ENCODE measurements at regions not wholly inside any gene's neighbourhood (a gene's known extent, or its start where the extent isn't known, plus 50 kb on each side); places are given as distances from the start of the nearest gene placed in this dataset.
"Not testable (repeated sequence)": the region's sequence is repeated elsewhere in the genome, so short reads cannot be mapped to it uniquely, and the experiment has no call there.

- POLR2A ChIA-PET; H3K36me3 Mint-ChIP-seq (ENCODE audit: low read depth); H3K27me3 Mint-ChIP-seq; H3K4me3 Mint-ChIP-seq; intact Hi-C loops (cut with micrococcal nuclease); H3K9me3 Mint-ChIP-seq; DNase-seq; H3K27ac Mint-ChIP-seq; ATAC-seq; H3K4me1 Mint-ChIP-seq (ENCODE audit: low read depth); CTCF ChIA-PET: not testable (repeated sequence)
Observed at GRCh38 chr14:19195146-19195545, 227.9 kb downstream of the POTEM start.

GRCh38 chr14:19197488-19198234 lies 230.4 kb downstream of the POTEM start:
- H3K9me3 Mint-ChIP-seq; DNase-seq; H3K4me3 Mint-ChIP-seq; CTCF ChIA-PET; ATAC-seq; H3K36me3 Mint-ChIP-seq (ENCODE audit: low read depth); H3K27ac Mint-ChIP-seq; H3K27me3 Mint-ChIP-seq; POLR2A ChIA-PET; H3K4me1 Mint-ChIP-seq (ENCODE audit: low read depth); intact Hi-C loops (cut with micrococcal nuclease): not testable (repeated sequence)

- CTCF ChIA-PET = not testable (repeated sequence)
Observed at GRCh38 chr14:19198341-19198740, 231.1 kb downstream of the POTEM start.

GRCh38 chr14:19201394-19202052 lies 232.6 kb downstream of the POTEG start:
- POLR2A ChIA-PET; intact Hi-C loops (cut with micrococcal nuclease); H3K36me3 Mint-ChIP-seq (ENCODE audit: low read depth); H3K27me3 Mint-ChIP-seq; CTCF ChIA-PET; DNase-seq; ATAC-seq; H3K4me1 Mint-ChIP-seq (ENCODE audit: low read depth); H3K4me3 Mint-ChIP-seq; H3K9me3 Mint-ChIP-seq; H3K27ac Mint-ChIP-seq: not testable (repeated sequence)

More at GRCh38 chr14:19198341-19198740, 231.1 kb downstream of the POTEM start:
- H3K4me3 Mint-ChIP-seq; H3K36me3 Mint-ChIP-seq (ENCODE audit: low read depth); DNase-seq; POLR2A ChIA-PET; ATAC-seq; H3K27me3 Mint-ChIP-seq; H3K4me1 Mint-ChIP-seq (ENCODE audit: low read depth); intact Hi-C loops (cut with micrococcal nuclease); H3K9me3 Mint-ChIP-seq; H3K27ac Mint-ChIP-seq: not testable (repeated sequence)

GRCh38 chr14:19202053-19202442 lies 232.1 kb downstream of the POTEG start:
- H3K4me3 Mint-ChIP-seq; H3K27me3 Mint-ChIP-seq; DNase-seq; H3K4me1 Mint-ChIP-seq (ENCODE audit: low read depth); H3K9me3 Mint-ChIP-seq; intact Hi-C loops (cut with micrococcal nuclease); H3K27ac Mint-ChIP-seq; POLR2A ChIA-PET; H3K36me3 Mint-ChIP-seq (ENCODE audit: low read depth); ATAC-seq; CTCF ChIA-PET: not testable (repeated sequence)

- intact Hi-C loops (cut with micrococcal nuclease); POLR2A ChIA-PET; H3K4me3 Mint-ChIP-seq; H3K27me3 Mint-ChIP-seq; H3K4me1 Mint-ChIP-seq (ENCODE audit: low read depth); ATAC-seq; H3K36me3 Mint-ChIP-seq (ENCODE audit: low read depth); H3K27ac Mint-ChIP-seq; H3K9me3 Mint-ChIP-seq; DNase-seq; CTCF ChIA-PET: not testable (repeated sequence)
Observed at GRCh38 chr14:19203250-19203972, 230.7 kb downstream of the POTEG start.

- H3K9me3 Mint-ChIP-seq; DNase-seq; ATAC-seq; H3K27me3 Mint-ChIP-seq; POLR2A ChIA-PET; H3K27ac Mint-ChIP-seq; H3K4me3 Mint-ChIP-seq; intact Hi-C loops (cut with micrococcal nuclease); CTCF ChIA-PET; H3K36me3 Mint-ChIP-seq (ENCODE audit: low read depth); H3K4me1 Mint-ChIP-seq (ENCODE audit: low read depth): not testable (repeated sequence)
Observed at GRCh38 chr14:19204827-19205226, 229.3 kb downstream of the POTEG start.

- H3K4me1 Mint-ChIP-seq (ENCODE audit: low read depth); CTCF ChIA-PET; intact Hi-C loops (cut with micrococcal nuclease); DNase-seq; H3K4me3 Mint-ChIP-seq; ATAC-seq; POLR2A ChIA-PET; H3K9me3 Mint-ChIP-seq; H3K27me3 Mint-ChIP-seq; H3K36me3 Mint-ChIP-seq (ENCODE audit: low read depth); H3K27ac Mint-ChIP-seq: not testable (repeated sequence)
Observed at GRCh38 chr14:19216480-19216879, 217.7 kb downstream of the POTEG start.

- H3K4me3 Mint-ChIP-seq; H3K9me3 Mint-ChIP-seq; CTCF ChIA-PET; ATAC-seq; intact Hi-C loops (cut with micrococcal nuclease); H3K27ac Mint-ChIP-seq; H3K27me3 Mint-ChIP-seq; H3K4me1 Mint-ChIP-seq (ENCODE audit: low read depth); H3K36me3 Mint-ChIP-seq (ENCODE audit: low read depth); POLR2A ChIA-PET; DNase-seq: not testable (repeated sequence)
Observed at GRCh38 chr14:19219423-19219822, 214.7 kb downstream of the POTEG start.

GRCh38 chr14:19231421-19231820 lies 202.7 kb downstream of the POTEG start:
- H3K27me3 Mint-ChIP-seq; DNase-seq; CTCF ChIA-PET; H3K36me3 Mint-ChIP-seq (ENCODE audit: low read depth); ATAC-seq; POLR2A ChIA-PET; H3K27ac Mint-ChIP-seq; intact Hi-C loops (cut with micrococcal nuclease); H3K4me3 Mint-ChIP-seq; H3K9me3 Mint-ChIP-seq; H3K4me1 Mint-ChIP-seq (ENCODE audit: low read depth): not testable (repeated sequence)

GRCh38 chr14:19234059-19234458 lies 200.1 kb downstream of the POTEG start:
- H3K4me1 Mint-ChIP-seq (ENCODE audit: low read depth); H3K27me3 Mint-ChIP-seq; DNase-seq: not testable (repeated sequence)

GRCh38 chr14:19237656-19238055 lies 196.5 kb downstream of the POTEG start:
- intact Hi-C loops (cut with micrococcal nuclease); H3K9me3 Mint-ChIP-seq; H3K4me1 Mint-ChIP-seq (ENCODE audit: low read depth); H3K36me3 Mint-ChIP-seq (ENCODE audit: low read depth); POLR2A ChIA-PET; H3K27ac Mint-ChIP-seq; ATAC-seq; DNase-seq; CTCF ChIA-PET; H3K4me3 Mint-ChIP-seq; H3K27me3 Mint-ChIP-seq: not testable (repeated sequence)

More at GRCh38 chr14:19234059-19234458, 200.1 kb downstream of the POTEG start:
- H3K27ac Mint-ChIP-seq; H3K9me3 Mint-ChIP-seq; POLR2A ChIA-PET; H3K4me3 Mint-ChIP-seq; H3K36me3 Mint-ChIP-seq (ENCODE audit: low read depth); intact Hi-C loops (cut with micrococcal nuclease); CTCF ChIA-PET; ATAC-seq: not testable (repeated sequence)
